HG03175 (cell line): ENCODE measurements at regions not wholly inside any gene's neighbourhood (a gene's known extent, or its start where the extent isn't known, plus 50 kb on each side); places are given as distances from the start of the nearest gene placed in this dataset.
"Not testable (repeated sequence)": the region's sequence is repeated elsewhere in the genome, so short reads cannot be mapped to it uniquely, and the experiment has no call there.

Source experiments
- ATAC-seq: cut with Tn5 transposase; IDR thresholded peaks from one replicate; pipeline ENCODE4 v1.9.1; 2021; ENCODE audit warnings: mild to moderate bottlenecking, moderate library complexity; ENCODE audit not compliant: unreplicated experiment

DNA sequence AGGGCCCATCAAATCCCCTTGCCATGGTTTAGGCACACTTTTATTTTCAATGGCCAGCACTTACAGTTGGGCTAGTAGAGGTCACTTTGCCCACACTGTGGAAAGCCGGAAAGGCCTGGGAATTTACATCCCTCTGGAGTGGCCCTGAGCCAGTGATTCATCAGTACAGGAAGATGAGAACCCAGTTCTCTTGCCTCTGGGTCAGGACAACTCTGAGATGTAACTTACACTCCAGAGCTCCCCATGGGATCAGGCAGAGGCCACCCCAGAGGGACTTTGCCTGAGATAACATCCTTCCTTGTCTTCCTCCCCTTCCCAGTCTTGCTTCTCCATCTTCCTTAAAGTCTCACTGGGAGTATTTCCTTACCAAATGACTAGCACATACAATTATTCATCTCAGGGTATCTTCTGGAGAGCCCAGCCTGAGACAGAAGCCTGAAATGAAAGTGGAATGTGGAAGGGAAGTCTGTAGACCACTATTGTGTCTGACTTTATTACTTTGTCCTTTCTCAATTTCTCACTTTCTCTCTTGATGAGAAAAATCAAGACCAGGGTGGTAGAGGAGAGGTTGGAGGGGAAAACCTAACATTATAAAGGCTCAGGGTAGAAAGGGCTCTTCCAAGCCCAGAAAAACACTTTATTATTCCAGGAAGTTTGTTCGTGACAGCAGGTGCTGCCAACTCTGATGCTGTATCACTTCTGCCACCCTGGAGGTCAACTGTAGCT is 220.8 kb downstream of the ZNF621 start:
- ATAC-seq: no peak

DNA sequence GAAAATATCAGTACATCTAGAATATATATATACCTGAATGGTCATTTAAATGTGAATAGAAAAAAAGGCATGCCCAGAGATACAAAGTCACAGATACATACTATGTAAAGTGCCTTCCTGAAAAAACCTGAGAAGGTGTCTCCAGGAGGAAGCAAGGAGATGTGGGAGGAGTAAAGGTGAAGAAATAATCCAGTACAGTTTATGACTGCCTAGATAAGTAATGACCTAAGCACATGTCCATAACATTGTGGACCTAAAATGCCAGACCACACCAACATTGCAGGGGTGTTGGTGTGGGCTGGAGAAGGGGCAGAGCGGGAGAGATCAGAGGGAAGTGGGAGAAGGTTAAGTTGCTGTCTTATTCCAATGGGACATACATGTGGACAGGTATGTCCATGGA is 226.9 kb downstream of the ZNF621 start:
- ATAC-seq: no peak

DNA sequence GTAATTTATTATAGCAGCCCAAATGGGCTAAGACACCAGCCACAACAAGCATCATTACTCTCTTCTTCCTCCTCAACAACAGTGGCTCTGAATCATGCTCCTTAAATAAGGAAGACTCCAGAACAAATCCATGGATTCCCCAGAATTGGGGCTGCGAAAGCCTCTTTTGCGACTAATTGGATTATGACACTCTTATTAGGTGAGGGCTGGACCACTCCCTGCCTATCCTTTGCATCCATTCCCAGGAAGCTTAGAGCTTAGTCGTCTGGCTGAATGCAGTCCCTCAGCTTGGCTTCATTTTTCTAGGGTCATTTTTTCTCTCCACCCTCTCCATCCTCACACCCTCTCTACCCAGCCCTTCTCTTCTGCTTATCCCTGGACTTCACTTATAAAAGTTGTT is 227.7 kb downstream of the ZNF621 start:
- ATAC-seq: no peak

DNA sequence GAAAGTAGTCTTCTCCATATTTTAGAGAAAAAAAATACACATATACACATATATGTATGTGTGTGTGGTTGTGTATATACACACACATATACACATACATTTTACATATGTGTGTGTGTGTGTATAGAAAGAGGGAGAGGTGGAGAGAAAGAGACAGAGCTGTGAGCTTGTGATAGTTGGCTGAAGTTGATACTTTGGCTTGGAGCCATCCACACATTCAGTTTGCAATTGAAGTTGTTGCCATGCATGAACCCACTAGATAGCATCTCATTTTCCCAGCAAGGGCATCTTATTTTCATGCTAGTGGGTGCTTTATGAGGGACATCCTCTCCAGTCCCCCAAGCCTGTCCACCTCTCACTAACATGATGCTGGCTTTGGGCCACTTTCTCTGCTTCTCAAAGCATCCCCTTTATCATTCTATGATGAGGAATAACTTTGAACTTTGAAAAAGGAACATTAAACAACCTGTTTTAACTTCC is 228.6 kb downstream of the ZNF621 start:
- no peak for ATAC-seq

DNA sequence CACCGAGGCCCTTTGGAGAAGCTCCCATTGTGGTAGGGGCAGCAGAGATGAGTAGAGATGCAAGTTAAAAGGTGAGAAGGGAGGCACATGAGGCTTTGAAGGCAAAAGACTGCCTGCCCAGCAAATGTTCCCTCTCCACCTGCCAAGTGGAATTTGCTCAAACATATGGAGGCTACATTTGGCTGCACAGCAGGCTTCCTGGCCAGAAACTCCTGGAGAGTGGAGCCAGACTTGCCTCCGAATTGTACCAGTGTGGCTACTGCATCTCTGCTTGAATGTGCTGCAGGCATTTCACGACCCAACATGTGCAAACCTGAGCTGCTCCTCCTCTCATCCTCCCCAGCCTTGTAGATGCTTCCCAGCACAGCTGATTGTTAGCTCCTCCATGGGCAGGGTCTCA is 229.2 kb downstream of the ZNF621 start:
- ATAC-seq: no peak

DNA sequence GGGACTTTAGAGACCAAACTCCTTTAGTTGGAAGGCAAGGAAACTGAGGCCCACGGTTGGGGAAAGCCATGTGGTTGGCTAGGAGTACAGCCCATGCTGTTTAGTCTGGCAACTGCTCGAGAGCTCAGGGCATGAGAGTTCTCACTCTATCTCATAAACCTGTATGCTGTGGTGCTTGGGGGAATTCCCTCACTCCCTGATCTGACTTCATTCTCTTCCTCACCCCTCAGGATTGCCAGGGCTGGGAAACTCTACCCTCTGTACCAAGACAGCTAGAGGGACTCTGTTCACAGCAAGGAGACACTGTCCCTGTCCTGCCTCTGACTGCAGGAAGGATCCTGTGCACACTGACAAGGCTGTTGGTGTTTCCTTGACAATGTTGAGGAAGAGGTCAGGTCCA is 230.2 kb downstream of the ZNF621 start:
- ATAC-seq: no peak

DNA sequence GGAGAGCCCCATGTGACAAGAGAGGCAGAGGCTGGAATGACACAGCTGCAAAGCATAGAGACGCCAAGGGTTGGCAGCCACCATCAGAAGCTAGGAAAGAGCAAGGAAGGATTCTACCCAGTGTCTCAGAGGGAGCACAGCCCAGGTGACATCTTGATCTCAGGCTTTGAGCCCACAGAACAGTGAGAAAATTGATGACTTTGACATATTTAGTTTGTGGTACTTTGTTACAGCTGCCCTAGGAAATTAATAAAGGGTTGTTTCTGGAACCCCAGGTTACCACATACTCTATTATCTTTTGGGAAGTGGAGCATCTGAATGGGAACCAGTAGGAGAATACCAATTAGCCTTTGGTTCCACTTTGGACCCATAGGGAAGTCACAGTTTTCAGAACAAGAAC is 231.7 kb downstream of the ZNF621 start:
- ATAC-seq: no peak

DNA sequence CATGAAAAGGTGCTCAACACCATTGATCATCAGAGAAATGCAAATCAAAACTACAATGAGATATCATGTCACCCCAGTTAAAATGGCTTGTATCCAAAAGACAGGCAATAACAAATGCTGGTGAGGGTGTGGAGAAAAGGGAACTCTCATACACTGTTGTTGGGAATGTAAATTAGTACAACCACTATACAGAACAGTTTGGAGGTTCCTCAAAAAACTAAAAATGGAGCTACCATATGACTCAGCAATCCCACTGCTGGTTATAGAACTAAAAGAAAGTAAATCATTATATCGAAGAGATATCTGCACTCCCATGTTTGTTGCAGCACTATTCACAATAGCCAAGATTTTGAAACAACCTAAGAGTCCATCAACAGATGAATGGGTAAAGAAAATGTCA is 238.0 kb downstream of the ZNF621 start:
- not testable (repeated sequence) for ATAC-seq

DNA sequence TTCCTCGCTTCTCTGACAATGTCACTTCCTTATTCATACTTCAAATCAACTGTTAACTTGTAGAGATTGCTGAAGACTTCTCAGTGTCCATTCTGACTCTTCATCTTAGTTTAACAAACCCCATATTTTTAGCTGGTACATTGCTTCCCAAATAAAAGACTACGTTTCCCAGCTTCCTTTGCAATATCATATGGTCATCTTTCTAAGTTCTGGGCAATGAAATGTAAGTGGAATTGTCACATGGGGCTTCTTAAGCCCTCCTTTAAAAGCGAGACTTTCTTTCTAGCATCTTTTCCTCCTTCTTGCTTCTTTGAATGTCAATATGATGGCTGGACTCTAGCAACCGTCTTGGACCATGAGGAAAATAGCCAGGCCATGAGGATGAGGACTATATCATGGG is 239.0 kb downstream of the ZNF621 start:
- no peak for ATAC-seq

DNA sequence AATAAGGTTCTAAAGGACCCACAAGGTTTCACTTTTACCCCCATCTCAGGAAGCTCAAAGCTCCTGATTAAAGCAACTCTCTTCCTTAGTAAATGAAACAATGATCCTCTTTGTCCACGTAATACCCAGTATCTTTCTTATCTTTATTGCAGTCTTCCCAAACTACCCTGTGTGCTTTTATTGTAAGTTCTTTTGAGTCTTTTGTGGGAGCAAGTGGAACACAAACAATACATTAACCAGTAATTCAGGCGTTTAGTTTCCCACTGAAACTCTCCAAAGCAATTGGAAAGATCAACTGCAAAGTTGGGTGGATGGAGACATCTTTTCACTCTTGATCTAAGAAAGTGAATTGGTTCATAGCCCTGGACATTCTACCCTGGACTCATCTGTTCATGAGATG is 240.0 kb downstream of the ZNF621 start:
- no peak for ATAC-seq

DNA sequence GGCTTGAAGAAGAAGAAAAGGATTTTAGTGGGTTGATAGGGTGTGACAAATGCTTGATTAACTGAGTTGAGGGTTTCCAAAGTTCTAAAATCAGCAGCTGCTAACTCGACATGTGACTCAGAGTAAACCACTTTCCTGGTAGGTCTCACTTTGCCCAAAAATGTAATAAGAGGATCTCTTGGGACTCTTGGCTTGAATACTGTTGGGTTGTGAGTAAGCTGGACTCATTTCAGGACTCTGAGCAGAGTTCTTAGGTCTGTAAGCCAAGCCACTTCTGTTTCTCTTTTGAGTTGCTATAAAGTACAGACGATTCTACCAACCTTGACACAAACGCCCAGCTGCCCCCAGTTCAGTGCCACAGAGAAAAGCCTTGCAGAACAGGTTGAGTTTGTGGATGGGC is 241.1 kb downstream of the ZNF621 start:
- ATAC-seq: peak; percentile 77

DNA sequence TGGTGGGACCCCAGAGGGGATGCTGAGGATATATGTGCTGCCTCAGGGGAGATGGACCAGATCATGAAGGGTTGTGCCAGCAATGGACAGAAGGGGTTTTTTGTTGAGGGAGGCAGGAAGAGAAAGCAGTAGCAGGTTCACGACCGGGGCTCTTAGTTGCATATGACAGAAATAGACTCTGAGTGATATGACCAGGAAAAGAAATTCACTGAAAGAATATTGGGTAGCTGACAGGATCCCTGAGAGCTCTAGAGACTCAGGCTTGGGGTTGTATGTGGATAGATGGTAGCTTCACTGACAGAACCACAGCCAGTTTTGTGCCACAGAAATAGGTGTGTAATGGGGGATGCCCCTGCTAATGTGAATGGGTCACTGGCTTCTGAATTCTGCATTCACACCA is 241.6 kb downstream of the ZNF621 start:
- peak; percentile 26 for ATAC-seq

DNA sequence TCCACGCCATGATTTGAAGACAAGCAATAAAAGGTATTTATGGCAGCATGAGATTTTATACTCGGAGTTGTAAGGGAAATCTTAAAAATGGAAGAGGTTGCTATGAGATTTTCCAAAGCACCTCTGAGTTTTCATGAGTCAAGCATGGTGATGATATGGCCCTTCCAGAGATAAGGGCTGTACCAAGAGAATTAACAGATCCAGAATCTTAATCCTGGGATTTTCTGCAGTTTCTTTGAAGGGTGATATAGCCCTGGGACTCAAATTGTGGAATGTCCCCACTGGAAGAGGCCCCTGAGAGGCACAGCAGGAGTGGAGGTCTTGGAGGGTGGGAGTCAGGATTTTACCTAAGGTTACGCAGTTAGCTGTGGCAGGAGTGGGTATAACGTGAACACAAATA is 243.3 kb downstream of the ZNF621 start:
- no peak for ATAC-seq

DNA sequence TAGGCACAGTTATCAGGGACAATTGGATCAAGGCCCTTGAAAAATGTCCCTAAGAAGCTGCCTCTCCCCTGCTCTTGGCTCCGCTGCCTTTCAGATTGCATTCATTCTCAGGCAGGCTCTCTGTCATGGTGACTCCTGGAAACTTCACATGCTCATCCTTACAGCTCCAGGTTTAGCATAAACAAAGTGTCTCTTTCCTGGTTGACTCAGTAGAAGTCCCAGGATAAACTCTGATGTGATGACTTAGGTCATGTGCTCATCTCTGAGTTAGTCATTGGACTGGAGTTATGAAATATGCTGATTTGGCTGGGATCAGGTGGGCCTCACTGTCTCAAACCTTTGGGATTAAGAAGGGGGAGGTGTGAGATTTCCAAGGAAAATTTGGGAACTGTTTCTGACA is 243.8 kb downstream of the ZNF621 start:
- ATAC-seq: no peak

DNA sequence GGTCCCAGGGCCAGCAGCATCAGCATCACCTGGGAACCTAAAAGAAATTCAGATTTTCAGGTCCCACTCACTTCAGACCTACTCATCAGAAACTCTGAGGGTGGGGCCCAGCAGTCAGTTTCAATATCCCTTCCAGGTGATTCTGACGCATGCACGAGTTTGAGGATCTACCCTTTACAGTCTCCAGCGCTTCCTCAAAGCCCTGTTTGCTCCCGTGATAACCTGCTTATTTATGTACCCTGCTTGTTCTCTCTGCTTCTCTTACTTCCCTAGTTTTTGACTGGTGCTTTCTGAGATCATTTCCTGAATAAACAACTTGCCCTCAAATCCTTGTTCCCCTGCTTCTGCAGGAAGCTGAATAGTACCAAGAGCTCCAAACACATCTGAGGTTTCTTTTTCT is 245.3 kb downstream of the ZNF621 start:
- no peak for ATAC-seq

DNA sequence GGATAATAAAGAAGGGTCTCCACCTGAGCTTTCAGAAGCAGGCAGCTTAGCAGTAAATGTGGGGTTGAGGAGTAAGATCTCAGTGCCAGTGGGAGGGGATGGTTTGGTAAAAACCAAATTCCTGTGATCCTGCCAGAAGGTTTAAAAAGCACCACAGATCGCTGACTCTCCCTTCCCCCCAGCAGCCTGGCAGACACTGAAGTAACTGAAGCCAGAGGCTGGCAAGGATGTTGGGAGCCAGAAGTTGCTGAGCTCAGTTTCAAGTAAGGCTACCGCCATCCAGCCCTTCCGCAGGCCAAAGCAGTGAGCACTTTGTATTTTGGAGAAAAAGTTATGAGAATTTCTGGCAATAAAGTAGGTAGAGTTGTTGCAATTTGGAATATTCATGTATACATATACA is 246.4 kb downstream of the ZNF621 start:
- no peak for ATAC-seq

DNA sequence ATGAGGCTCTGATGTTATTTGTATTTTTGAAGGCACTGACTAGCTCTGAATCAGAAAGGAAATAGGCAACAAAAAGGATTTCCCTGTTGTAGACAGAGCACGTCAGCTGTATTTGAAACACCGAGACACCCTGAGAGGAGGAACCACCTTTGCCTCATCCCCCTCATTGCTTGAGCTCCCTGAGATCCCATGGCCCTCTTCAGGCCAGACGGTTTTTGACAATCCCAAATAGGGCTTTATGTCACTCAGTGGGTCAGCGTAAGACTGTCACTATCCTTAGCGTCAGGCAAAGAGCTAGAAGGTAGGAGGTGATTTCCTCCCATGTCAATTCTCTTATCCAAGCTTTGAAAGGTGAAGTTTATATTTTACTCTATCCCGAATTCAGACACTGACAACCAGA is 254.3 kb downstream of the ZNF621 start:
- ATAC-seq: no peak

DNA sequence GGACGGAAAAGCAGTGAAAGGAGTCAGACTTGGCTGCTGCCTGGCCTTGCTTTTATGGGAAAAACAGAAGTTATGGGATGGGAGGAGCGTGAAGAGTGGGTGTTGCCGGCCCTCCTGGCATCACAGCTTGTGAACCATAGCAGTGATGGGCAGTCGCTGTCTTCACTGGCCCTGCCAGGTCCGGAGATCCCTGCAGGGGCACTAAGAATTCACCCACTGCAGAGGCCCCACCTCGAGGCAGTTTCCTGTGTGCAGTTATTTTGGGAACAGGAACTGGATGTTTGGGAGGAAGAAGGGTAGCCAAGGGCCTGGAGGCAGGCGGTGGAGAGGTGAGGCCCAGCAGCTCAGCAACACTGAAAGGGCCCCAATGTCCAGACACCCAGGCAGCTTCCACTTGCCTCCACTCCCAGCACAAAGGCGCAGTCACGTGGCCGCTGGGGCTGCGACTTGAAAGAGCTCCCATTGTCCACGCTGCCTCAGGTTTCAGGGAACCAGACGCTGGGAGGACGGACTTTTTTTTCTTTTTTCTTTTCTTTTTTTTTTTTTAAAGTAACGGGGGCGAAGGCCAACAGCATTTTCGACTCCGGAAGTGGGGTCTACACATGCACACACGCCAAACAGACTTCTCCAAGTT is 255.6 kb downstream of the ZNF621 start:
- ATAC-seq: no peak

DNA sequence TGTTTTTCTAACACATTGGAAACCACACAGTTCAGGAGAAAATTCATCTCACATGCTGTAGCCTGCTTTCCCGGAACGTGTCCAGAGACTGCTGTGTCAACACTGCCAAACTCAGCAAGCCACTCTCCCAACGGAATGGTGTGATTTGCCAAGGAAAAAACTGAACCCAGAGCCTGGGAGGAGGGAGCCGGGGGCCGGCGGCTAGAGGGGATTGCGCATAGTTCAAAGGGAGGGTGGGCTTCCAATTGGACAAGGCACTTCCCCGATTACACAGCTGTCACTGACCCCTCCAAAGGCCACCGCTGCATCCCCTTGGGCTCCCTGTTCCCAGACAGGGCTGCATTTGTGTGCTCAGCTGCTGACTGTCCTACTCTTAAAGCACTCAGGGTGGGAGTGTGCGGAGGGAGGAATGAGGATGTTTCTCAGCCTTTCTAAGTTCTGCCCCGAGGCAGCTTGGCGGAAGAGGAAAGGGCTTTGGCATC is 256.2 kb downstream of the ZNF621 start:
- no peak for ATAC-seq

DNA sequence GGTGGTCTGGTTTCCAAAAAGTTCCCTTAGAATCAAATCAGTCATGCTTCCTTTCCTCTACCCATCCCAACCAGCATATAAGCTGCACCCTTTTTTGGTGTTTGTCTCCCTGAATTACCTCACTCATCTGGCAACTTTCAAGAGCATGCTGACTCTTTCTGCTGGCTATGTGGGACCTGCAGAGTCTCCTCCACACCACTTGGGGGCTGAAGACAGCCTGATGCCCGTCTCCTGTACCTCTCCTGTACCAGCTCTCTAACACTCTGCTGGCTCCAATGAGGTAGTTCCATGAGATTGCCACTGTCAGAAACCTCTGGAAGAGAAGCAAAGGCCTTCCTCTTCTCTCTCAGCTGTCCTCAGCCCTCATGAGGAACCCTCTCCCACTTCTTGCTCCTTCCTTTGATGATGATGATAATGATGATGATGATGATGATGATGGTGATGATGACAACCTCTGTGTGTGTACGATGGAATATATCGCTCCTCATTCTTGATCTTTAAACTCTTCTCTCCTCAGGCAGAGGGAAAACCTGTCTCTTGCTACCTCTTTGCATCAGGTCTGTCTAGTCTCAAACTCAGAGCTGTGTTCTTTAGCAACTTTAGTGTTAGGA is 257.5 kb downstream of the ZNF621 start:
- no peak for ATAC-seq

DNA sequence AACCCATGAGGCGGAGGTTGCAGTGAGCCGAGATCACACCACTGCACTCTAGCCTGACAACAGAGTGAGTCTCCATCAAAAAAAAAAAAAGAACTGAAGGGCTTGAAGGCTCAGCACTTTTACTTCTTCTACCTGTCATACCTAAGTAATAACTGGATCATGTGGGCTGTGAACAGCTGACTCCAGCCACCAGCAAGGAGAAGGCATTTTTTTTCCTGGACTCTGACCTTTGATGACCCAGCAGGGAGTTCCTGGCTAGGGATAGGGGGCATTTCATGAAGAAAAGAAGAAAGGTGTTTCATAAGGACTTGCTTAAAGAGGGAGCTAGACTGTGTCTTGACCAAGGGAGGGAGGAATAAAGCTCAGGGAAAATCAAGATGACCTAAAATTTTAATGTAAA is 266.0 kb downstream of the ZNF621 start:
- ATAC-seq: no peak

DNA sequence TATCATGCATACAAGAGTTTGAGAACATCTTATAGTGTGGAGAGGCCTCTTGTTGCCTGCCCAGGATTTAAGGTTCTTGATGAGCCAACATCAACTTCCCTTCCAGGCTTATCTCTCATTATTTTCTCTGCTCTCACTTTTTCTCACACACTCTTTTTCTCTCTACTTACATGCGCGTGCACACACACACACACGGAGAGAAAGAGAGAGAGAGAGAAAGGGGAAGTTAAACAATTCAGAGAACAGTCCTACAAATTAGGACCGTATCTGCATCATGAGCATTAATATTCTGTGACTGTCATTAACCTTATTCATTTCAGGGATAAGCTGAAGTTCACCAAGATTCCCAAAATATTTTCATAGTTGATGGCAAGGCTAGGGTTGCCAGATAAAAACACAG is 269.0 kb downstream of the ZNF621 start:
- no peak for ATAC-seq
